ENCODE measurements at regions not wholly inside any gene's neighbourhood (a gene's known extent, or its start where the extent isn't known, plus 50 kb on each side); places are given as distances from the start of the nearest gene placed in this dataset.

DNA sequence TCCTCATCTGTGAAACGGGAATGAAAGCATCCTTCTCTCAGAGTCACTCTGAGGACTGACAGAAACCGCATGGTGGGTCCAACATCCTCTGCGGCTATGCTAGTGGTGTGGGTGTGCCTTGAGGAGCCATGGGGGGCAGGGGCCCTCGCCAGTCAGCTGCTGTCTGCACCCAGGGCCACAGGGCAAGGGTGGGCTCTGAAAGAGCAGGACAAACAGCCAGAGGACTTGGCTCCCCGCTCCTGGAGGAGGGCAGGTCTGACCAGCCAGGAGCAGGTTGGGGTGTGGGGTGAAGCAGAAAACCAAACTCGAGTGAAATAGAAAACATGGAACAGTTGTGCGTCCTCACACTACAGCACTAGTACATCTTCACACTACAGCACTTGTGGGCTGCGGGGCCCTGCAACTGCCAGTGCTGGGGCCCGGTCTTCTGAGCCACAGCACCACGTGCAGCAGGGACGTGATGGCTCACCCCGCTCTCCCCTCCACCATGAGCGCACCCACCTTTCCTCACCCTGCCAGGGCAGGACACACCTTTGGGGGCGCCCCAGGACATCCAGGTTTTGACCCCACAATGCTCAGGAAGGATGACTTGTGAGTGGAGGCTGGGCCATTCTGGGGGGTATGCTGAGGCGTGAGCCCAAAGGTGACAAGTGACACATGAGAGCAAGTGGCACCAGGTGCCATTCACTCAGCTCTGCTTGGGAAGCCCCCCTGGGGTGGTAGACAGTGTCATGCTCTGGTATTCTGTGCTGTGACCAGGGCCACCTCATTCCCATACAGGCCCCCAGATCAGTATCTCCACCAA is 96.1 kb upstream of the RET start:
- H3K27ac ChIP-seq = no peak overlapping the region

DNA sequence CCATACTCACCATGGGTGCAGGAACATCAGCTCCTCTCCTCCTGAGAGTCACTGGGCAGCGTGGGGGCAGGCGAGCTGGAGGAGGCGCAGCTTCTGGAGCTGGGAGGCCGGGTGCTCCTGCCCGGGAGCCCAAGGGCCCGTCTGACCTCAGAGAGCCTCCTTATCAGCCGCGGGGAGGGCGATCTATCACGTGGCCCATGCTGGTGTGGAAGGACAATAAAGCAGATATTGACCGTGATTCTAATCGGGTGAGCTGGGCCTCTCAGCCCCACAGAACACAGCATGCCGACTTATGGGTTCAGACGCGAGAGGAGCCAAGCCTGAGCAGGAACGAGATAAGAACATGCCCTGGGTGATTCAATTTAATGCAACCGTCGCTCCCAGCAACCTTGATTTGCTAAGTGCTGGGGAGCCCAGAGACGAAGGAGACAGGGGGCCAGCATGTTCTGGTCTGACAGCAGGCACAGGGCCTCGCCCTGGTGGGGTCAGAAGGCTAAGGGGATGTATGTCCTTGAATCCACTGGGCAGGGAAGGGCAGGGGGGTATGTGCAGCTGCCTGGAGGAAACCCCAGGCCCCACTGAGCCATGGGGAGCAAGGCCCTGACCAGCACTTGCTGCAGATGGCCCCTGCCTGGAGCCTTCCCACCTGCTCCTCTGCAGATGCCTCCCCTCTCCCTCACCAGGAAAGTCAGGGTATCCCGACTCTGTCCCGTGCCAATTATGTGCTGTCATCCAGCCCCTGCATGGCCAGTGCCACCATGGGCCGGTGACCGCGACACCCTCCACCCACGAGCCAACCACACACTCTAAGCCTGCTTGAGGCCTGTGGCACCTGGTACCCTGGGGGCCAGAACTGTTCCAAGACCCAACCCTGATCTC is 95.3 kb upstream of the RET start:
- H3K27ac ChIP-seq = no peak overlapping the region
- TF ChIP-seq, protein P1, sequence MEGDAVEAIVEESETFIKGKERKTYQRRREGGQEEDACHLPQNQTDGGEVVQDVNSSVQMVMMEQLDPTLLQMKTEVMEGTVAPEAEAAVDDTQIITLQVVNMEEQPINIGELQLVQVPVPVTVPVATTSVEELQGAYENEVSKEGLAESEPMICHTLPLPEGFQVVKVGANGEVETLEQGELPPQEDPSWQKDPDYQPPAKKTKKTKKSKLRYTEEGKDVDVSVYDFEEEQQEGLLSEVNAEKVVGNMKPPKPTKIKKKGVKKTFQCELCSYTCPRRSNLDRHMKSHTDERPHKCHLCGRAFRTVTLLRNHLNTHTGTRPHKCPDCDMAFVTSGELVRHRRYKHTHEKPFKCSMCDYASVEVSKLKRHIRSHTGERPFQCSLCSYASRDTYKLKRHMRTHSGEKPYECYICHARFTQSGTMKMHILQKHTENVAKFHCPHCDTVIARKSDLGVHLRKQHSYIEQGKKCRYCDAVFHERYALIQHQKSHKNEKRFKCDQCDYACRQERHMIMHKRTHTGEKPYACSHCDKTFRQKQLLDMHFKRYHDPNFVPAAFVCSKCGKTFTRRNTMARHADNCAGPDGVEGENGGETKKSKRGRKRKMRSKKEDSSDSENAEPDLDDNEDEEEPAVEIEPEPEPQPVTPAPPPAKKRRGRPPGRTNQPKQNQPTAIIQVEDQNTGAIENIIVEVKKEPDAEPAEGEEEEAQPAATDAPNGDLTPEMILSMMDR (conservative IDR thresholded peaks at IDR 0.05) = no peak

More for the DNA sequence above, 96.1 kb upstream of the RET start:
- TF ChIP-seq, protein P1 (conservative IDR thresholded peaks at IDR 0.05) = no peak

DNA sequence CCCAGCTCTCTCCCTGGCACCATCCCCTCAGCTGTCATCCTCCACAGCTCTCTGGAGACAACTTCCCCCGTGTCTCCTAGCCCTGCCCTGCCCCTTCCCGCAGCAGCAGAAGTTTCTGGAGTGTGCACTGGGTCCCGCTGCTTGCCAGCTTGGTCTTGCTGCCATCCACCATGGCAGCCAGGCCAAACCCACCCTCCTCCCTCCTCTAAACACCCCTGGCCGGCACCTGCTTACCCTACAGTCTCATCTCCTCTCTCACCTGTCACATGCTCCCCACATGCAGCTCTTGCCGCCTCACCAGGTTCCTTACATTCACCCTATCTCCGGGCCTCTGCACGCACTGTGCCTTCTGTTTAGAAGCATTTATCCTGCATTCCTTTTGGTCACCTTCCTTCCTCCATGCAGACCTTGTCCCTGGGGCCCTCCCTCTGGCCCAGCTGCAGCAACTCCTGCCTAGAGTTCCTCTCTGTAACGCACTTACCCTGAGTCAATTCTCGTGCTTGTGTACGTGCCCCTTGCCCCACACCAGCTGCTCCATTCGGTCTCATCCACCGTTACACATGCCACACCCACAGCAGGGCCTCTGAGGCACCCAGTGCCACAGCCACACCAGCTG is 93.9 kb upstream of the RET start:
- H3K27ac ChIP-seq = no peak overlapping the region
- TF ChIP-seq, protein P1 (conservative IDR thresholded peaks at IDR 0.05) = no peak

DNA sequence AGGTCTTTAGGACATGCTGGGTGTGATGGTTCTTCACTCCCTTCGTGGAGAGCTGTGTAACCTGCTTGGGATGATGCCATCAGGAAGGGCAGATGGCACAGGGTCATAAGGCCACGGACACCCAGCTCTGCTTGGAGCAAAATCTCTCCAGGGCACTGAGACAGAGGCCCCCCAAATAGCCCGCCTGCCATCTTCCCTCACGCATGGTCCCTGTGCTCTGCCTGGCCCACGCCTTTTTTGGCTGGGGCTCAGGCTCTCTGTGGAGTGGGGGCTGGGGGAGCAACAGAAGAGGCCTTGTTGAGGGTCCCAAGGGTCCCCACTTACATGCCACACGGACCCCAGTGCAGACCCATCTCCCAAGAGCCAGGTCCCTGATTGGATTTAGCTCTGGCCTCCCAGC is 93.3 kb upstream of the RET start:
- TF ChIP-seq, protein P1 (conservative IDR thresholded peaks at IDR 0.05) = no peak
- no peak overlapping the region for H3K27ac ChIP-seq

DNA sequence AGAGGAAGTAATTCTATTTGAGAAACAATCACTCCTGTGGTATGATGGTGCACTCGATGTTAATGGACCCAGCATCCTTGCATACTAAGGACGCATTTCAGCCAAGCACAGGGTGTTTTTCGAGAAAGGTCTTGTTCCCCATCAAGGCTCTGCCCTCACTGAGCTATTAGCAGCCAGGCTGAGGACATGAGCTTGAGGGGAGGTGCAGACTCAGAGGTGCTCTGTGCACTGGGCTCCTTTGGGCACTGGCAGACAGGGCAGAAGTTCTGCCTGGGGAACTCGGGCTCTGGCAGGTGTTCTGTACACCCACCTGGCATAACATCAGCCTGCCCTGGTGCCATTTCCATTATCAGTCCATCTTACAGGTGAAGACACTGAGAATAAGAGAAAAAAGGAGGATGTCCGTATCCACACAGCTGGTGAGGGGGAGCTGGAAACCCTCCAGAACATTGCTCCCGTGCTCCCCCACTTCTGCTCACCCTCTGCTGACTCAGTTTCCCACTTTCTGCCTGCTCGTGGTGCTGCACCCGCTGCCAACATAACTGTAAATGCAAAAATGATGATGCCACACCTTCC is 92.7 kb upstream of the RET start:
- TF ChIP-seq, protein P1 (conservative IDR thresholded peaks at IDR 0.05) = no peak
- no peak overlapping the region for H3K27ac ChIP-seq

DNA sequence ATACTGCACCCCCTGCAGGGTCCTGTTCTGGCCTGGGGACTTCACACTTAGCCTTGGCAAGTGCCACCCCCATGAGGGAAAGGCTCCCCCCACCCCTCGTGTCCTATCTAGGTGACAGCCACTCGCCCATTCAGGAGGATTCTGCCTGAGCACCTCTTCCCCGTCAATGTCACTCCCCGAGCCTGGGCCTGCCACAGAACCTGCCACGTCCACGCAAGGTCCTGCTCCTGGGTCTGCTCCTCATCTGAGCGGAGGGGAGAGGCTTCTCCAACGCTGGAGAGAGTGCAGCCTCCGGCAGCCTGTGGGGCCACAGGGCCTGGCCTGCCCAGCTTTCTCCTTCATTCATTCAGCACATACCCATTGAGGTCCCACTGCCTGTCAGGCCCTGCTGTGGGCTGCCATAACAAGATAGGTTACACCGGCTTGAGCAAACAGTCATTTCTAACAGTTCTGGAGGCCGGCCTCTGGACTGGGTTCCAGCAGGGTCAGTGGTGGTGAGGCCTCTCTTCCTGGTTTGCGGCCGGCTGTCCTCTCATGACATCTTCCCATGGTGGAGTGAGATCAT is 92.0 kb upstream of the RET start:
- TF ChIP-seq, protein P1 (conservative IDR thresholded peaks at IDR 0.05) = no peak
- no peak overlapping the region for H3K27ac ChIP-seq
